SH-SY5Y (cell line): ENCODE measurements at regions not wholly inside any gene's neighbourhood (a gene's known extent, or its start where the extent isn't known, plus 50 kb on each side); places are given as distances from the start of the nearest gene placed in this dataset.

Source experiments
- GATA2 ChIP-seq: IDR thresholded peaks from 2 replicates; pipeline ENCODE4 v1.6.1; 2011; ENCODE audit warnings: mild to moderate bottlenecking, low read depth, low read length
- GATA3 ChIP-seq: IDR thresholded peaks from 2 replicates; pipeline ENCODE4 v1.6.1; 2011; ENCODE audit warnings: low read depth, mild to moderate bottlenecking, low read length, moderate library complexity

DNA sequence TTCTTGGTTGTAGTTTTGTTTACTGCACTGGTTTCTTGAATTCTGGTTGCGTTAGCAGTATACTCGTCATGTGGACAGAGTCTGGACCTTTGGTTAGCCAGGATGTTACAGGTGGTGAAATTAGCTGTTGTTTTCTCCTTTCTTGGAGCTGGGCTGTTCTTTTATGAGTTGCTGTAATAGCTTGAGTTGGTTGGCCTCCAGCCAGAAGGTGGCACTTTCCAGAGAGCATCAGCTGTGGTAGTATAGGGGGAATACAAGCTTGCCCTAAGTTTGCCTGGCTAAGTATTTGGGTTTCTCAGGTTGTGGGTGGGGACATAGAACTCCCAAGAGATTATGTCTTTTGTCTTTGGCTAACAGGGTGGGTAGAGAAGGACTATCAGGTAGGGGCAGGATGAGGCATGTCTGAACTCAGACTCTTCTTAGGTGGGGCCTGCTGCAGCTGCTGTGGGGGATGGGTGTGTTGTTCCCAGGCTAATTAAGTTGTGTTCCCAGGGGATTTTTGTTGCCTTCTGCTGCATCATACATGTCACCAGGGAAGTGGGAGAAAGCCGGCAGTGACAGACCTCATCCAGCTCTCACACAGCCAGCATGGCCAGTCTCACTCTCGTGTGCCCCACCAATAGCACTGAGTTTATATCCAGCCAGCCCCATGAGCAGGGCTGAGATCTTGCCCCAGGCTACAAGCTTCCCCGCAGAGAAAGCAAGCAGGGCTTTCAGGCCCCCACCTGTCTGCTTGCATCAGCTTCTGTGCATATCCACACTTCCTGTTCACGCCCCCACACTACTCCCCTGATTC lies 246.7 kb upstream of the TPK1 start:
- TF ChIP-seq GATA2: no peak
- no peak for TF ChIP-seq GATA3
